ENCODE measurements at regions not wholly inside any gene's neighbourhood (a gene's known extent, or its start where the extent isn't known, plus 50 kb on each side); places are given as distances from the start of the nearest gene placed in this dataset.
A peak's percentile ranks its signal among the peaks of the same experiment; 100 is the strongest.

DNA sequence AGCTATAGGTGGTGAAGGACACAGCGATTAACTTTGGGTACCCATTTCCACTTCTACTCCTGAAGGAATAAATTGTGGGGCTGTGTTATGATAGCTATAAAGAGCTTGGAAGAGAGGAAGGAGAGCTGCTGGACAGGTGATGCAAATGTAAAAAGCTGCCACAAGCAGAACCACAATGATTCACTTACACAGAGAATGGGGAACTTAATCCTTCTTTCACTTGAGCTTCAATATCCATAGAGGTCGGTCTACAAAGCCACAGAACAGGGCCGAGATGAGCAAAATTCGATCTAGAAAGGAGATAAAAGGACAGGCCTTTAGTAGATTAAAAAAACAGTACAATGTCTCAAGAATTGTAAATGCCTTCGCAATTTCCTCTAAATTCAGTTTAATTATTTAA is 831.1 kb downstream of the LRFN5 start:
- DNase-seq: peak; percentile 83

DNA sequence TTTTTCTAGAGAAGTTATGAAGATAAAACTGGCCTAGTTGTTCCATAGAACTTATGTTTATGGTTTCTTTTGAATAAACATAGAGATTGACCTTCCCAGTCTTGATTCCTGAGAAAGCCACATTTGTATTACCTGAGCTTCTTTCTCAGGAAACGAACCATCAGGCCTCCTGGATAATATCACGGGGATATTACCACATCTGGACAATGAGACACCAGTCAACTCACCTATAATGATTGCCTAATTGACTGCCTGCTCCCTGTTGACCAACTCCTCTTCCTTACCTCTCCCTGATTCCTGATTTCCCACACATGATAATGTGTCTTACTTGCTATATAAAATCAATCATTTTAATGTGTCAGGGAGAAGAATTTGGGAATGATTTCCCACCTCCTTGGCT is 822.7 kb downstream of the LRFN5 start:
- DNase-seq: no peak

DNA sequence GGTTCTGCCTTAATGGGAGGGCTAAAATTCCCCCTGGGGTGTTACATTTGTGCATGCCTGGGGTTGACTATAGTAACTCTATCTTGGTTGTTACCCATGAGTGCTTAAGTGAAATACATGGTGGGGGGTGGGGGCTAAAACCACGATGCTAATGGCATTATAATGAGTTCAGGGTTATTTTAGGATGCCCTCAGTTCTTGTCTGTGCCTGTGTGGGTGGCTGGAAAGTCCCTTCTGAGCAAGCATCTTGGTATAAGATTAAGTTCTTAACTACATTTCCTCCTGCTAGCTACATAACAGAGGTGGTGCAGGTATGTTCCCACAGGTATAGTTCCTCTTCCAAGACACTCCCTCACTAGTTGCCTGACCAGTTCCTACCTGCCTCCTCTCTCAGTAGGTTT is 822.3 kb downstream of the LRFN5 start:
- no peak for DNase-seq

DNA sequence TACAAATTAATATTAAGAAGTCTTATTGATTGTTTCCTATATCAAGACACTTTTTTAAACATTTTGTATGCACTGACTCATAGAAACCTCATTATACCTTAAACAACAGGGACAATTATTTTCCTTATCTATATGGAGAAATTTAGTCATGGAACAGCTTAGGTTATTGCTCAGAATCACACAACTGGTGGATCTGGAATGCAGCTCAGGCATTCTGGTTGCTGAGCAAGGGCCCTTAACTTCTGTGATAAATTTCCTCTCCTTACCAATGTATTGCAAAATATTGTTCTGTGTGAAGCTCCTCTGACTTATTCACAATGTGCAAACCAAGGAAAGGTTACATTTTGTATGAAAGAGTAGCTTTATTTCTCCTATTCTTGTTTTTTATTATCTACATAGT is 817.8 kb downstream of the LRFN5 start:
- no peak for DNase-seq

DNA sequence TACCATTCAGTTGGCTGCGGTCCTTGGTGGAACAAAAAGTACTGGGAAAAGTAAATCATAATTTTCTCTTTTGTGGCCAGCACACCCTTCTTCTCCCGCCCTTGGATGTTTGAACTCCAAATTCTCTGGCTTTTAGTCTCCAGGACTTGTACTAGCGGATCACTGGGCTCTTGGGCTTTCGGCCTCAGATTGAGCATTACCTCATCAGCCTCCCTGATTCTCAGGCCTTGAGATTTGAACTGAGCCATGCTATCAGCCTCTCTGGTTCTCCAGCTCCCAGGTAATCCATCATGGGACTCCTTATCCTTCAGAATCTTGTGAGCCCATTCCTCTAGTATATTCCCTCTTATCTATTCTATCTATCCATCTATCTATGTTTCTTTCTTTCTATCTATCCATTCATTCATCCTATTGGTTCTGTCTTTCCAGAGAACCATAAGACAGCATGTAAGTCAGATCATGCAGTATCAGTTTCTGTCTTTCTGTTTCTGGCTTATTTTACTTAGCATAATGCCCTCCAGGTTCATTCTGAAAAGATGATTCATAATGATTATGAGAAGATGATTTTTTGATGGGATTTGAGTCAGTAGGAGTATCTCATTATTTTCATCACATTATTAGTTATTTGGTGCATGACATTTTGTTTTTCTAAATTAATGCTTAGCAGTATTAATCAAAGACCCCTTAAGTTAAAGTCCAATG is 814.9 kb downstream of the LRFN5 start:
- no peak for DNase-seq

DNA sequence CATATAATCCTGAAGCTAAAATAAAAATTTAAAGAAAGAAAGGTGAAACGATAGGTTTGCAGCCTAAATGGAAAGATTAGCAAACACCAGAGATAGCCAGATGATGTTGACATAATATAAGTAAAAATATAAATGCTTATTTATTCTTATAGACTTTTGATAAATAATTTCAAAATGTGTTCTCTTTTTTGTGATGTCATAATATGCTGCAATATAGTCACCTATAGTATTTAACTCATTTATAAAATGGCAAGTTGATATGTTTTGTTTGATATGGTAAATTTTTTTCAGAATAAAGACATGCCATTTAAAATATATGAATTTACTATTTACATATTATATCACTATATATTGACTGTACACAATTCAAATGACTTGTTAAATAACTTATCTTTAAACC is 813.4 kb downstream of the LRFN5 start:
- DNase-seq: no peak

DNA sequence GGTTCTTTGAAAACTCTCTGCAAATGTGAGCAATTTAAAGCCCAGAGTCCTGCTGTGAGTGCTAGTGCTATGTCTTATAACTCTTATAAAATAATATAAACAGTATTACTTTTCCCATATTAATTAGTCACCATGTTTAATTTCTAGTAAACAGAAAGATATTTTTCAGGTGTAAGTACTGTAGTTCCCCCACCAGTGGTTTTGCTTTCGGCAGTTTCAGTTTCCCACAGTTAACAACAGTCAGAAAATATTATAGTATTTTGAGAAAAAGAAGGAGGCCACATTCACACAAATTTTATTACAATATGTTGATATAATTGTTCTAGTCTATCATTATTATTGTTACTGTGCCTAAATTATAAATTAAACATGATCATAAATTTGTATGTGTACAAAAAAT is 800.5 kb downstream of the LRFN5 start:
- no peak for DNase-seq

DNA sequence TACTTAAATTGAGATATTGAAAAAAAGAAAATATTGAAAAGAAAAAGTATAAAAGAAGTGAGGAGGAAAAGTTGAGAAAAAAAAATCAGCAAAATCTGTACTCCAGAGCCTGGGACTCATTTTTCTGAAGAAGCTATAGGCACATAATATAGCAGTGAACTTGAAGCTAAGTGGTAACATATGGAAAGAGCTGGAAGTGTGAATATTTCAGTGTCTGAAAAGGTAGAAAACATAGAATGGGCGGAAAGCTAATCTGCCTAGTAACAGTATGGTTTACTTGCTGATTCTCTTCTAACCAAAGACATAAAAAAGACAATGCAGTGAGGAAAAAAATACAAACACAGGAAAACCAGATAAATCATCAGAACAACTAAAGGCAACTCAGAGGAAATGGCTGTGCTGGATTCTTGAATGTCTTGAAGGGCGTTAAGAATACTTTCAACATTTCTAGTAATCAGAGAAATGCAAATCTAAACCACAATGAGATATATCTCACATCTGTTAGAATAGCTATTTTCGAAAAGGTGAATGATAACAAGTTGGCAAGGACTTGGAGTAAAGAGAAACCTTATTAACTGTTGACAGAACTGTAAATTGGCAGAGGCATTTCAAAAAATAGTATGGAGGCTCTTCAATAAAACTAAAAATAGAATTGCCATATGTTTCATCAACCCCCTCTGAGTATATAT is 784.6 kb downstream of the LRFN5 start:
- no peak for DNase-seq

DNA sequence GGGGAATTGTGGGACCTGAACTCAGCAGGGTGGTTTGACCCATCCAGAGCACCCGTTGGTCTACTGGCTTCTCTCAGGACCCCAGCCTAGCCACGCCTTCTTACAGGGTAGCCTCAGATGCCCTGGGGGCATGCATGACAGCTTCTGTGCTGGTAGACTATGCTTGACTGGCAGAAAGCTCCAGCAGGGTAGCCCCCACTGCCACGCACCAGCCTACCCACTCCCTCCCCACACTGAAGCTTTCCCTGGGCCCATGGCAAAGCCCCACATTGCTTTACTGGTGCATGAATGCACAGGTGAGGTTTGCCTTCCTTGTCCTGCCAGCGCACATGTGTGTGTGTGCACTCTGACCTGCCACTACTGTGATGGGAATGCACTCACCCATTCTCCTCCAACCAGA is 772.2 kb downstream of the LRFN5 start:
- DNase-seq: no peak

DNA sequence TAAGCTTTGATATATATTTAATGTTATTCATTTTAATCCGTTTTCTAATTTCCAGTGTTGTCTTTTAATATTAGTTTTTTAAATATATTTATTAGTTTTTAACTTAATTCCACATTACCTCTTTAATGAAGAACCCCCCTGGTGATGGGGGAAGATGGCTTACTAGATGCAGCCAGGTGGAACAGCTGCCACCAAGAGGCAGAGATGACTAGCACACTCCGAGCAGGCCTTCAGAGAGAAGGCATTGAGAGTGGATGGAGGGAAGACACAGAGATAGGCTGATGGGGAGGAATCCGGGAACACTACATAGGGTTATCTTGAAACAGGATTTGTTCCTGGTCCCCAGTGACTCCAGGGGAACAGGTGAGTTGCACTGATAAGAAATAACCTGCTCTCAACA is 771.6 kb downstream of the LRFN5 start:
- no peak for DNase-seq

DNA sequence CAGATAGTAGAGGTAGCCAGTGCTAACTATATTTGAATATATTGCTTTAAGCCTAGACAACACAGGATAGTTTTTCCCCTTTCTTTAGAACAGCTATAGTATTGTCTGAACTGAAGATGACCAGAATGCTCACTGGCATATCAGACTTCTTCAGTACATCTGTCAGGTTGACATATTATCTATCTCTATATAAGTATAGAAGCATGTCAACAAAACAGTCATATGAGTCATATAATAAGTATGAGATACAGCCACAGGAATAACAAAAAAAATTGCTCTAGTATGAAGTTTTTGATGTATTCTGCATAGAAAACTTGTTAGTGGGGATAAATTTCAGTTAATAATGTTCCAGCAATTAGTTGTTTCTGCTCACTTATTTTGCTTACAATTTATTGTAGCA is 767.7 kb downstream of the LRFN5 start:
- no peak for DNase-seq

DNA sequence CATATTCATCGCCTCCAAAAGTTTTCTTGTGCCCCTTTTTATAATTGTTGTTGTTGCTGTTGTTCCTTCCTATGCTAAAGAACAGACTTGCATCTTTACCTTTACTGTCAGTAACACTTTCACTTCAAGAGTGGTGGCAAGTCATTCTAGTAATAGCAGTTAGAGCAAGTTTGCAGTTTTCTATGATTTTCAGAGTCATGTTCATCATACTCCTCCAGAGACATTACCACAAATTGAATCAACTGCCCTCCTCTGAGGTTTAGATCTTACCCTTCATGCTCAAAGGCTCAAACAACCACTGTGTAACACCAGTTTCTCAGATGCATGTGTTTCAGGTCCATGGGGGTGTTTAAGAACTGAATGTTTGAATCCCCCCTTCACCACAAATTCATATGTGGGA is 763.4 kb downstream of the LRFN5 start:
- DNase-seq: no peak

DNA sequence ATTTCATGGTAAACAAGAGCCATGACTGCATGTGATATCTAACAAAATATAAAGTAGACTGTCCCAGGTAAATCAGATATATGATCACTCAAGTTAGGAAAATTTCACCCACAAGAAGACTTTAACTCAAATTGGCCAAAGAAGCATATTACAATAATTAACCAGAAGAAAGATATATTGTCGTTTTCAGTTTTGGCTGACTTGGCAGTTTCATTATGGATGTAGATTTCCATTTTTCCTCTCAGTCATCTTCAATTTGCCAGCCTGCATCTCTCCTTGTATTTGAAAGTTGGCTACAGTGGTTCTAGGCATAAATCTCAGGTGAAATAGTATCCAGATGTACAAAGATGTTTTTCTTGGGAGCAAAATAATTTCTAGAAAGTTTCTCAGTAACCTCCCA is 761.6 kb downstream of the LRFN5 start:
- no peak for DNase-seq

DNA sequence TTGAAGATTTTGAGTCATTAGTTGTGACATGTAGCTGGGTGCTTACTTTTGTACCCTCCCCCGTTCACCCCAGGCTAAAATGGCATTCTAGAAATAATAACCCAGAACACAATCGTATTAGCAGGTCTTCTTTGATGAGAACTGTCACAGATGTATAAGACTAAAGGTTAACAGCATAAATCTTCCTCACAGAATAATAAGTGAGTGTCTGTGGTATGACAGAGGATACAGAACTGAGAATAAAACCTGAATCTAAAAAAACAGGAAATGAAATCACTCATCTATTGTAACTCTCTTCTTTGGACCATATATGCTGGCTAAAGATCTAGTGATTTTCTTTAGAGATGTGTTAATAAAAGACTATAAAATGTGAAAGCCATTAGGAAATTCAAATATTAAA is 746.6 kb downstream of the LRFN5 start:
- DNase-seq: peak; percentile 61

DNA sequence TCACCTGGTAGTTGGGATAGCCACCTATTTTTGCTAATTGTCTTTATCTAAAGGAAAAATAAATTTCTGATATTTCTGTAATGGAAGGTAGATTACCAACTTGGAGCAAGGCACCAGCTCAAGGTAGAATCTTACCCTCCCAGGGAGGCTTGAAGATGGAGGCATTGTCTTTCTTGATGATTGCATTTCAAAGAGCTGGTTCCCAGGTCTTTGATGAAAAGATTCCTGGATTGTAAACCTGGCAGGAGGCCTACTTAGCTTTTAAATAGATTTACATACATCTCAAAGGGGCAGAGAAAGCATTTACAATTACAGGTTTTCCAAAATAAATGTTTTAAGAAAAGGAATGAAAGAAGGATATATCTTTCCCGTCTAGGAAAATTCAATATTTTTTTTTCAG is 729.2 kb downstream of the LRFN5 start:
- DNase-seq: no peak

DNA sequence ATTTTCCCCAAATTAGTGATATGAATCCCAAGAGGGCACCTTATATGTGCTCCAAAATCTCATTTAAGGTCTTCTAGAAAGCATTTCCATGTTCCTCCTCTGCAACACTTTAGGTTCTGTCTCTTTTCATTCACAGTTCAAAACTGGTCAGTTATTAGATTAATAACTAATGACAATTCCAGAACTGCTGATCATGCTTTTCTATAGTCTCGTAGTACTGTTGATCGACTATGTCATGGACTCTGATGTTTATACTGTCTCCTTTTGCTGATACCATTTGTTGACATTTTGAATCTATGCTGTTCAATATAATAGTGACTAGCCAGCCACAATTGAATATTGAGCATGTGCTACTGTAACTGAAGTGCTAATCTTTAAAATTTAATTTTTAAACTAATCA is 728.3 kb downstream of the LRFN5 start:
- DNase-seq: no peak

DNA sequence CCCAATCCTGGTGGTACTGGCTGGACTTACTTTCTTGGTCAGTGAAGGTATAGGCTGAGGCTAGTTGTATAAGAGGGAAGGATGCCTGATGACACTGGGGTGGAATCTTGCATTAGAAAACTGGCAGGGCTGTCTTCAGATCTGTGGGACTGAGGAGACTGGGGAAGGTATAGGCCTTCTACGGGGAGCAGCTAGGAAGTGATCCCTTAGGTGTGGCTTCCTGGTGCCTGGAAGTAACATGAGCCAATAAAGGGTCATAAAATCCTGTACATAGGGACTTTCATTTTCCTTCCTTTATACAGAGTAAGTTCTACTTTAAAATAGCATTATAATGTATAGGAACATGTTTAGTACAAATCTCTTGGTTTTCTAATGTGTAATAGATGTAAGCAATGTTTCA is 716.8 kb downstream of the LRFN5 start:
- DNase-seq: no peak

DNA sequence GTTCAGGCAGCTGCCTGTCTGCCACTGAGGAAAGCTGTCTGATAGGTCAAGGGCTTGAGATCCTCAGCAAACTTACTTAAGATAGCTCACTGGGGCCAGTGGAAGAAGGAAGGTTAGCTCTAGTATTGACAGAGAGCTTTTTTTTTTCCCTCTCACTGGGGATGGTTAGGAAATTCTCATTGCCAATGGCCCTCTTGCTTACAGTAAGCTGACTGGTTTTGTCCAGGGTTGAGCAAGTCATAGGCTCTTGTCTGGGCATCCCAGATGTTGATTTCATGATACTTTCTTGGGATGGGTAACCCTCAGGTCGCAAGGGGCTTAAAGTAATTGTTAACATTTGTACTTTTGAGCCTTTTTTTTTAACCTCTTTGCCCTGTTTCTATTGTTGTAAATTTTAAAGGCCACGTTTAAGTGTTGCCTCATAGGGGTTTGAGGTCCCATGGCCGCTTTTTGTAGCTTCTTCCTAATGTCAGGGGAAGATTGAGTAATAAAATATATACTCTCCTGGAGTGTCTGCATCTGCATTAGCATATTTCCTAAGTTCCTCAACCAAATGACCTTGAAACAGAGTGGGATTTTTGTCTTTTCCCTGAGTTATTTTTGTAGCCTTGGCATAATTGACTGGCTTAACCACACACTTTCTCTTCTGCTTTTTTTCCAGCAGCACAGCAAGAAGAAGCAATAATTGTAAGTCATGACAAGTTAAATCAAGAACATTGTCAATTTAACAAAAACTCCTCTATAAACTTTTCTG is 716.0 kb downstream of the LRFN5 start:
- peak; percentile 98 for DNase-seq

DNA sequence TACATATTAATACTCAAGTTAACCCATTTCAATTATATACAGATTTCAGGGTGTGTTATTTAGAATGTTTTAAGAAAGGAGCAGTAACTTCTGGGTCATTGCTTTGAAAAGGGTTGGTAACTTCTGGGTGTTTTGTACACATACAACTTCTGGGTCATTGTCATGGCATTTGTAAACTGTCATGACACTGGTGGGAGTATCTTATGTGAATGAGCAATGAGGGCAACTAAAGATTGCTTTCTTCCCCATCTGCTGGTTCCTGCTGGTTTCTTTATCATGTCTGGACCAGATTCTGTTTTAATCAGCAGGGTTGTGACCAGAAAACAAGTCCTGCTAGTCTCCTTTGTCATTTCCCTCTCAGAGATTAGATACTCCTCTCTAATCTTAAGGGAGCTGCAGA is 713.3 kb downstream of the LRFN5 start:
- peak; percentile 9 for DNase-seq

DNA sequence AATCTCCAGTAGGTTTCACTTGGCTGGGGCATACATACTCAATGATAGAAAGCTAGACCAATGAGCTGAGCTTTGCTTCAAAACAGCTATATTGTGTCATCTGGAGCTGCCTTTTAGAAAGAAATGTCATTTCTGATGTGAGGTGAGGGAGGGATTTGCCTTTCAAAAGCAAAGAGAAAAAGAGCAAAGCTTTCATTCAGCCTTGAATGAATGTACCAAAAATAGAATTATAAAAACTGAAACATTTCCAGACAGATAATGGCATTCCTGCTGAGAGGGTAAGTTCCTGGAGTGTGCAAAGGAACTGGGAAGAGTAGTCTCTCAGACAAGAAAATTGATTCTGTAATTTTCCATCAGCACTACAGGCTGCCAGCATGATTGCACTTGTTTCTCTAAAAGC is 710.0 kb downstream of the LRFN5 start:
- DNase-seq: no peak

DNA sequence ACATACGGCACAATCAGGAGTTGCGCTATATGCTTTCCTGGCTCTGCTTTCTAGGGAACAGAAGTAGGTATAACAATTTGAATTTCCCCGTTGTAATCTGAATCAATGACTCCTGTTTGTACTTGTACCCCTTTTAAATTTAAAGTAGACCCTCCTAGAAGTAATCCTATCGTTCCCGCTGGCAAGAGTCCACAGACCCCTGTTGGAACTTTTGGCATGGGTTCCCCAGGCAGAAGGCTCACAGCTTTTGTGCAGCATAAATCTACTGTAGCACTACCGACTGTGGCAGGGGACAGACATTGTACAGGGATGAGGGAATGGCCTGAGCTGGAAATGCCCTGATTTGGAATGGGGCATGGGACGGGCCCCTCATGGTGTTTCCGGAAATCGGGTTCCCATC is 705.2 kb downstream of the LRFN5 start:
- DNase-seq: no peak

DNA sequence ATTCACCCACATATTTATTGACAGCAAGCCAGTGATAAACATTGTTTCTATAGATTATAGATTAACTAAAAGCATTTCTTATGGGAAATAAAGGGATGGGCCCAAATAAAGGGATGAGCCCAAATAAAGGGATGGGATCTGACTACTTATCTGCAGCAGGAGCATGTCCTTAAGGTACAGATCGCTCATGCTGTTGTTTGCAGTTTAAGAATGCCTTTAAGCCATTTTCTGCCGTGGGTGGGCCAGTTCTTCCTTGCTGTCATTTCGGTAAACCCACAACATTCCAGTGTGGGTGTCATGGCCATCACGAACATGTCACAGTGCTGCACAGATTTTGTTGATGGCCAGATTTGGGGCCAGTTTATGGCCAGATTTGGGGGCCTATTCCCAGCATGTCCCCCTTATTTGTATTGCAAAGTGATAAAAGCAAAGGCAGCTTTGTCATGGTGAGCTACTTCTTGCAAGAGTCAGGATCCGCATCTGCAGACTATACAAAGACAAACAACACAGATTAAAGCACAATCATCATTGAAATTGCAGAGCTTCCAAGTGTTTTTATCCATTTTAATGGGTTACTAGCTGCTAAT is 700.7 kb downstream of the LRFN5 start:
- DNase-seq: no peak

DNA sequence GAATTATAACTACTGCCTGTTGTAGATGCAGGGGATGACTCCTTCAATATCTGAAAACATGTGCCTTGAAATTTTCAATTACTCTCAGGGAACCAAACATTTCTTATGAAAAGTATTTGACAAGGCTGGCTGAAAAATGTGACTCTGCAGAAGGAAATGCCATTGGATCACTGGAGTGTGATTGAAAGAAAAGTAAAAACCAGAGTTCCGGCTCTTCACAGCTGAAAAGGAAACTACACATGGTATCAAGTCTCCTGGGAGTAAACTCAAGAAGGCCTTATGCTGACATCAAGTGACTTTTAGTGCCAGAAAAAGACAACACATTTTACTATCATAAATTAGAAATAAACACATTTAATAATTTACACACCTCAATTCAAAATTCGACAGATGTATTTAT is 693.0 kb downstream of the LRFN5 start:
- no peak for DNase-seq

DNA sequence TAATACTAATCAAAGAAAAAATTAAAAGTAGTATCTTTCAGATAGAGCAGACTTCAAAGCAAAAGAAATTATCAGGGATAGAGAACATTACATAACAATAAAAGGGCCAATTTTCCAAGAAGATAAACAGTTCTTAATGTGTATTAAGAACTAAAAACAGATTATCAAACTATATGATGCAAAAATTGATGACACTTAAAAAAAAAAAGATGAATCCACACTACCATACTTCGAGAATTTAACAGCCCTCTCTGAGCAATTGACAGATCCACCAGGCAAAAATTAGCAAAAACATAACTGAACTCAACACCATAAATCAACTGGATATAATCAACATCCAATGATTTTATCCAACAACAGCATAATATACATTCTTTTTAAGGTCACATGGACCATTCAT is 686.5 kb downstream of the LRFN5 start:
- DNase-seq: no peak

Measured in MV-4-11 (cell line).